SU-DHL-6 (cell line): ENCODE measurements at regions not wholly inside any gene's neighbourhood (a gene's known extent, or its start where the extent isn't known, plus 50 kb on each side); places are given as distances from the start of the nearest gene placed in this dataset.

Experiments
- H2AFZ ChIP-seq: fragments of 200-600 bp; sonication (generic); 2 replicates; pipeline ENCODE4 v1.6.1; 2014; ENCODE audit warnings: low read depth, mild to moderate bottlenecking, moderate library complexity, mixed read lengths, antibody characterized with exemption, low read length; ENCODE audit not compliant: severe bottlenecking
- H3F3A ChIP-seq: fragments of 200-600 bp; shearing (Covaris generic); 2 replicates; pipeline ENCODE4 v1.6.0; 2016; ENCODE audit warnings: antibody characterized with exemption, mild to moderate bottlenecking; ENCODE audit not compliant: insufficient read depth
- H3K27ac ChIP-seq: fragments of 200-600 bp; sonication (generic); 2 replicates; pipeline ENCODE4 v1.5.1; 2016; ENCODE audit warnings: low read depth, mild to moderate bottlenecking, low read length, moderate library complexity, mixed read lengths
- H3K27me3 ChIP-seq: fragments of 200-600 bp; sonication (generic), shearing (Covaris generic); 2 replicates; pipeline ENCODE4 v1.6.0; 2014; ENCODE audit warnings: mild to moderate bottlenecking, low read length
- H3K36me3 ChIP-seq: fragments of 200-600 bp; sonication (generic); 2 replicates; pipeline ENCODE4 v1.6.1; 2014; ENCODE audit warnings: mild to moderate bottlenecking, low read length, mixed read lengths
- H3K4me2 ChIP-seq: fragments of 300-600, 200-600 bp; shearing (Covaris generic), sonication (generic); 2 replicates; pipeline ENCODE4 v1.6.0; 2014; ENCODE audit warnings: low read length, low read depth, mild to moderate bottlenecking; ENCODE audit not compliant: poor library complexity, severe bottlenecking
- H3K4me3 ChIP-seq: fragments of 200-600 bp; sonication (generic); 2 replicates; pipeline ENCODE4 v1.5.1; 2014; ENCODE audit warnings: antibody characterized with exemption, low read length, mild to moderate bottlenecking, mixed read lengths; ENCODE audit not compliant: insufficient read depth, poor library complexity, severe bottlenecking
- H3K79me2 ChIP-seq: fragments of 200-600 bp; sonication (generic); 2 replicates; pipeline ENCODE4 v1.6.1; 2014; ENCODE audit warnings: mild to moderate bottlenecking, low read length, moderate library complexity; ENCODE audit not compliant: insufficient read depth
- H3K9ac ChIP-seq: fragments of 200-600 bp; sonication (generic); 2 replicates; pipeline ENCODE4 v1.7.0; 2014; ENCODE audit warnings: mild to moderate bottlenecking, low read length
- H3K9me2 ChIP-seq: fragments of 200-600 bp; sonication (generic); replicated peaks from 2 replicates; pipeline ENCODE4 v1.6.1; 2014; ENCODE audit warnings: low read length; ENCODE audit not compliant: insufficient read depth
- H3K9me3 ChIP-seq: fragments of 200-600 bp; sonication (generic); 2 replicates; pipeline ENCODE4 v1.6.1; 2014; ENCODE audit warnings: low read length, mixed read lengths; ENCODE audit not compliant: insufficient read depth
- H4K20me1 ChIP-seq: fragments of 200-600 bp; sonication (generic); 2 replicates; pipeline ENCODE4 v1.6.1; 2014; ENCODE audit warnings: low read depth, mild to moderate bottlenecking, antibody characterized with exemption, low read length, moderate library complexity, mixed read lengths
- EZH2phosphoT487 ChIP-seq: fragments of 200-600 bp; sonication (generic), shearing (Covaris generic); conservative IDR thresholded peaks from 2 replicates; pipeline ENCODE4 v1.6.1; 2018; ENCODE audit warnings: mild to moderate bottlenecking, antibody characterized with exemption, low read length, moderate library complexity, mixed read lengths
- TF ChIP-seq, protein P1 (sequence below): fragments of 200-600 bp; sonication (generic); IDR thresholded peaks from one replicate; pipeline ENCODE4 v1.5.1; 2017; ENCODE audit warnings: antibody characterized with exemption, mild to moderate bottlenecking, low read length, moderate library complexity; ENCODE audit not compliant: insufficient read depth, poor library complexity, severe bottlenecking

DNA sequence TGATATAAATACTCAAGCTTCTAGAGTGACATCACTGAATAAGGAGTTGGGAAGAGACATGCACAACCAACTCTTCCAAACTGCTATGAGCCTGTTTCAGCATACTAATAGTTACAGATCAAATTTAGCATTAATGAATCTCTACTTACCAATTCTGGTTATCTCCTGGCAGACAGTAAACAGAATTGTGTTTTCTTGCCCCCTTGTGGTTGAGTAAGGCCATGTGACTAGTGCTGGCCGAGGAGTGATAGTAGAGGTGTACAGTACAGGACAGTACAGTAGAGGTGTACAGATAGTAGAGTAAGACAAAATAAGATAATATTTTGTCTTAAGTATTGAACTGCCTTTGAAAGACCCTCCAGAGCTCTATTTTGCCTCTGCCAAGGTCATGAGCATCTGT is 681.4 kb downstream of the GABRG1 start:
- Histone ChIP-seq H3K27me3 (no peaks in the 10 kb centered on the region), H3K4me2 (no peak overlapping the region), H3K4me3 (no peak overlapping the region), H3K79me2 (no peaks in the 10 kb centered on the region), H2AFZ (no peak overlapping the region), H3K27ac (no peak overlapping the region), H3K9me2 (no peaks in the 10 kb centered on the region), H3K9ac (no peak overlapping the region), H3K9me3 (no peaks in the 10 kb centered on the region), H3F3A (no peaks in the 10 kb centered on the region), H4K20me1 (no peaks in the 10 kb centered on the region), H3K36me3 (no peaks in the 10 kb centered on the region)
- no peak for TF ChIP-seq EZH2phosphoT487
- TF ChIP-seq, protein P1, sequence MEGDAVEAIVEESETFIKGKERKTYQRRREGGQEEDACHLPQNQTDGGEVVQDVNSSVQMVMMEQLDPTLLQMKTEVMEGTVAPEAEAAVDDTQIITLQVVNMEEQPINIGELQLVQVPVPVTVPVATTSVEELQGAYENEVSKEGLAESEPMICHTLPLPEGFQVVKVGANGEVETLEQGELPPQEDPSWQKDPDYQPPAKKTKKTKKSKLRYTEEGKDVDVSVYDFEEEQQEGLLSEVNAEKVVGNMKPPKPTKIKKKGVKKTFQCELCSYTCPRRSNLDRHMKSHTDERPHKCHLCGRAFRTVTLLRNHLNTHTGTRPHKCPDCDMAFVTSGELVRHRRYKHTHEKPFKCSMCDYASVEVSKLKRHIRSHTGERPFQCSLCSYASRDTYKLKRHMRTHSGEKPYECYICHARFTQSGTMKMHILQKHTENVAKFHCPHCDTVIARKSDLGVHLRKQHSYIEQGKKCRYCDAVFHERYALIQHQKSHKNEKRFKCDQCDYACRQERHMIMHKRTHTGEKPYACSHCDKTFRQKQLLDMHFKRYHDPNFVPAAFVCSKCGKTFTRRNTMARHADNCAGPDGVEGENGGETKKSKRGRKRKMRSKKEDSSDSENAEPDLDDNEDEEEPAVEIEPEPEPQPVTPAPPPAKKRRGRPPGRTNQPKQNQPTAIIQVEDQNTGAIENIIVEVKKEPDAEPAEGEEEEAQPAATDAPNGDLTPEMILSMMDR: no peak

DNA sequence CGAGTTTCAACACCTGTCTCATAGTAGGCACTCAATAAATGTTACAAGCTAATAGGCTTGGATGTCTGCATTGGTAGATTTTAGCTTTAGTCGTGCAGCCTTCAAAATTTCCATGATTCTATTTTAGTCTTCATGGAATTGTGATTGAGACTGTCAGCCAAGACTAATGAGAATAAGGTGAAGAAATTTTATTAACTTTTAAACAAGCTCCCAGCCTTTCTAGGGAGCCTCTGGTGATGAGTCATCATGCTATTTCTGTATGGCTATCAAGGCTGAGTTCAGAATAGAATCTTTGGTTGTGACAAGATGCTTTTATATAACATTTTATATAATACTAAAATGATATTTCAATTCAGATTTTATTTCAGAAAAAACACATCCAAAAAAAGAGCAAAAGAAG is 685.8 kb downstream of the GABRG1 start:
- Histone ChIP-seq H3K27ac (no peak overlapping the region), H3K36me3 (no peaks in the 10 kb centered on the region), H3K9ac (no peak overlapping the region), H2AFZ (no peak overlapping the region), H3K4me2 (no peak overlapping the region), H3K9me2 (no peaks in the 10 kb centered on the region), H3F3A (no peaks in the 10 kb centered on the region), H3K27me3 (no peaks in the 10 kb centered on the region), H3K4me3 (no peak overlapping the region), H3K9me3 (no peaks in the 10 kb centered on the region), H4K20me1 (no peaks in the 10 kb centered on the region), H3K79me2 (no peaks in the 10 kb centered on the region)
- TF ChIP-seq, protein P1: no peak
- TF ChIP-seq EZH2phosphoT487: no peak

DNA sequence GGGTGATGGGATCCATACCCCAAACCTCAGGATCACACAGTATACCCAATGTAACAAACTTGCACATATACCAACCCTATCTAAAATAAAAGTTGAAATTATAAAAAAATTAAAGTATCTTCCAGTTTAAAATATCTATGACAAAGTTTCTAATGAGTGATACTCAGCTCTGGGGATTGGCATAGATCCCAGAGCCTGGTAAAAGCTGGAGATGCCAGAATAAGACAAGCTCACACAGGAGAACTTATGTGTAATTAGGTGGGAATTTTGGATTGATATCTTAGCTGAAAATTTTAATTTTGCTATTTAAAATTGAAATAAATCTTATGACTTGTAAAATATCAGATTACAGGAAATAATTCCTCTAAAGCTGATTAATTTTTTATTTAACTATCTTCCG is 686.5 kb downstream of the GABRG1 start:
- H3K9me3 ChIP-seq: no peaks in the 10 kb centered on the region
- no peak overlapping the region for H3K4me2 ChIP-seq
- H3F3A ChIP-seq: no peaks in the 10 kb centered on the region
- H4K20me1 ChIP-seq: no peaks in the 10 kb centered on the region
- TF ChIP-seq EZH2phosphoT487: no peak
- TF ChIP-seq, protein P1: no peak
- no peaks in the 10 kb centered on the region for H3K36me3 ChIP-seq
- no peak overlapping the region for H3K9ac ChIP-seq
- no peak overlapping the region for H3K4me3 ChIP-seq
- no peaks in the 10 kb centered on the region for H3K9me2 ChIP-seq
- no peaks in the 10 kb centered on the region for H3K79me2 ChIP-seq
- no peak overlapping the region for H2AFZ ChIP-seq
- H3K27me3 ChIP-seq: no peaks in the 10 kb centered on the region
- H3K27ac ChIP-seq: no peak overlapping the region
